ENCODE measurements at regions not wholly inside any gene's neighbourhood (a gene's known extent, or its start where the extent isn't known, plus 50 kb on each side); places are given as distances from the start of the nearest gene placed in this dataset.

GRCh38 chr6:19524366-19525186 lies 312.6 kb upstream of the ID4 start:
- Mint-ChIP-seq H3K4me3 (ENCODE audit: unreplicated experiment) (no peak overlapping the region), H3K9me3 (ENCODE audit: unreplicated experiment) (no peaks in the 10 kb centered on the region), H3K36me3 (ENCODE audit: insufficient read depth, unreplicated experiment) (no peaks in the 10 kb centered on the region), H3K4me1 (ENCODE audit: insufficient read depth, unreplicated experiment) (no peaks in the 10 kb centered on the region), H3K27me3 (ENCODE audit: insufficient read depth, unreplicated experiment) (no peaks in the 10 kb centered on the region), H3K27ac (ENCODE audit: low read depth, unreplicated experiment) (no peak overlapping the region)
- no peak for DNase-seq (ENCODE audit: unreplicated experiment)
- no peak for TF ChIP-seq CTCF (IDR thresholded peaks at IDR 0.05; ENCODE audit: unreplicated experiment)
- POLR2A ChIA-PET: interaction anchor here (0.7 to 1.3 kb wide), 3 partner anchors 12 to 80 kb away, joined by 3 to 4 read pairs (median 3); no protein-coding TSS in a partner anchor
- CTCF ChIA-PET: no interaction called here
- no TSS peak for BruUV-seq (replicated peaks)
- intact Hi-C loops (cut with micrococcal nuclease): no loop called here

GRCh38 chr6:19525673-19526072 lies 311.5 kb upstream of the ID4 start:
- Mint-ChIP-seq H3K9me3 (ENCODE audit: unreplicated experiment) (no peaks in the 10 kb centered on the region), H3K27ac (ENCODE audit: low read depth, unreplicated experiment) (no peak overlapping the region), H3K4me3 (ENCODE audit: unreplicated experiment) (no peak overlapping the region), H3K36me3 (ENCODE audit: insufficient read depth, unreplicated experiment) (no peaks in the 10 kb centered on the region), H3K4me1 (ENCODE audit: insufficient read depth, unreplicated experiment) (no peaks in the 10 kb centered on the region), H3K27me3 (ENCODE audit: insufficient read depth, unreplicated experiment) (no peaks in the 10 kb centered on the region)
- BruUV-seq (replicated peaks): no TSS peak
- CTCF ChIA-PET: no interaction called here
- intact Hi-C loops (cut with micrococcal nuclease): no loop called here
- no peak for DNase-seq (ENCODE audit: unreplicated experiment)
- POLR2A ChIA-PET: no interaction called here
- TF ChIP-seq CTCF (IDR thresholded peaks at IDR 0.05; ENCODE audit: unreplicated experiment): no peak

GRCh38 chr6:19530188-19530587 lies 307.0 kb upstream of the ID4 start:
- ChIA-PET CTCF (interaction anchor here (0.5 to 0.7 kb wide), 2 partner anchors 693 to 972 kb away, joined by 3 to 4 read pairs; no protein-coding TSS in a partner anchor), POLR2A (interaction anchor here (0.8 kb wide), 1 partner anchor 11 kb away, joined by 3 read pairs; no protein-coding TSS in a partner anchor)
- no peak overlapping the region for H3K4me3 Mint-ChIP-seq (ENCODE audit: unreplicated experiment)
- no peaks in the 10 kb centered on the region for H3K36me3 Mint-ChIP-seq (ENCODE audit: insufficient read depth, unreplicated experiment)
- no peak for DNase-seq (ENCODE audit: unreplicated experiment)
- H3K9me3 Mint-ChIP-seq (ENCODE audit: unreplicated experiment): no peaks in the 10 kb centered on the region
- TF ChIP-seq CTCF (IDR thresholded peaks at IDR 0.05; ENCODE audit: unreplicated experiment): no peak
- no peaks in the 10 kb centered on the region for H3K4me1 Mint-ChIP-seq (ENCODE audit: insufficient read depth, unreplicated experiment)
- no TSS peak for BruUV-seq (replicated peaks)
- intact Hi-C loops (cut with micrococcal nuclease): no loop called here
- H3K27ac Mint-ChIP-seq (ENCODE audit: low read depth, unreplicated experiment): no peak overlapping the region
- H3K27me3 Mint-ChIP-seq (ENCODE audit: insufficient read depth, unreplicated experiment): no peaks in the 10 kb centered on the region

- no peak overlapping the region for H3K27ac Mint-ChIP-seq (ENCODE audit: low read depth, unreplicated experiment)
- TF ChIP-seq CTCF (IDR thresholded peaks at IDR 0.05; ENCODE audit: unreplicated experiment): no peak
- H3K4me3 Mint-ChIP-seq (ENCODE audit: unreplicated experiment): no peak overlapping the region
- peak; percentile 63 for DNase-seq (ENCODE audit: unreplicated experiment)
- H3K4me1 Mint-ChIP-seq (ENCODE audit: insufficient read depth, unreplicated experiment): peaks cover 17% of the 10 kb centered on the region
- no peaks in the 10 kb centered on the region for H3K36me3 Mint-ChIP-seq (ENCODE audit: insufficient read depth, unreplicated experiment)
- intact Hi-C loops (cut with micrococcal nuclease): no loop called here
- ChIA-PET POLR2A (no interaction called here), CTCF (interaction anchor here (0.6 kb wide), 1 partner anchor 144 kb away, joined by 3 read pairs; no protein-coding TSS in a partner anchor)
- no TSS peak for BruUV-seq (replicated peaks)
- no peaks in the 10 kb centered on the region for H3K27me3 Mint-ChIP-seq (ENCODE audit: insufficient read depth, unreplicated experiment)
- no peaks in the 10 kb centered on the region for H3K9me3 Mint-ChIP-seq (ENCODE audit: unreplicated experiment)
These were observed 301.8 kb upstream of the ID4 start for GRCh38 chr6:19535351-19535750.

Data from MCF 10A (cell line).